Panc1 (cell line): ENCODE measurements at regions not wholly inside any gene's neighbourhood (a gene's known extent, or its start where the extent isn't known, plus 50 kb on each side); places are given as distances from the start of the nearest gene placed in this dataset.

ENCODE experiments used
- CTCF ChIP-seq: fragments of 450-650 bp; IDR thresholded peaks from 2 replicates; pipeline ENCODE4 v1.5.1; 2017; ENCODE audit warnings: mild to moderate bottlenecking
- POLR2AphosphoS5 ChIP-seq: IDR thresholded peaks from 2 replicates; pipeline ENCODE4 v1.6.1; 2012; ENCODE audit warnings: mild to moderate bottlenecking, low read depth, low read length, moderate library complexity
- REST ChIP-seq, 2 experiments: IDR thresholded peaks; 2 replicates each; pipeline ENCODE4 v1.6.1; 2011 to 2012; ENCODE audit warnings: low read depth in 2 of 2, control low read depth in 1 of 2, low read length in 1 of 2, mild to moderate bottlenecking in 1 of 2, moderate library complexity in 1 of 2; ENCODE audit not compliant: insufficient read depth in 1 of 2
- SIN3A ChIP-seq: IDR thresholded peaks from 2 replicates; pipeline ENCODE4 v1.6.1; 2012; ENCODE audit warnings: low read depth, mild to moderate bottlenecking, low read length, moderate library complexity, borderline replicate concordance; ENCODE audit not compliant: insufficient read depth

GRCh38 chr5:163888366-163888765, 382.9 kb downstream of the MAT2B start:
- TF ChIP-seq SIN3A = no peak
- no peak for TF ChIP-seq CTCF
- TF ChIP-seq POLR2AphosphoS5 = no peak
- TF ChIP-seq REST (IDR thresholded peaks at IDR 0.05; ENCODE audit: insufficient read depth in 1 of 2, low read depth in 2 of 2, low read length in 1 of 2) = no peak
